Endodermal cell (in vitro differentiated cells): ENCODE measurements at regions not wholly inside any gene's neighbourhood (a gene's known extent, or its start where the extent isn't known, plus 50 kb on each side); places are given as distances from the start of the nearest gene placed in this dataset.

Source experiments
- DNase-seq: peaks from one replicate; pipeline ENCODE4 v3.0.0-alpha.2; 2017
- H3K27ac ChIP-seq: 2 replicates; pipeline ENCODE4 v1.5.1; 2013; ENCODE audit warnings: mild to moderate bottlenecking, low read depth, low read length, moderate library complexity
- H3K27me3 ChIP-seq: 2 replicates; pipeline ENCODE4 v1.6.1; 2013; ENCODE audit warnings: mild to moderate bottlenecking, low read length, moderate library complexity; ENCODE audit not compliant: insufficient read depth, control insufficient read depth, poor library complexity, severe bottlenecking
- H3K36me3 ChIP-seq: 2 replicates; pipeline ENCODE4 v1.7.0; 2013; ENCODE audit warnings: mild to moderate bottlenecking, low read length, moderate library complexity; ENCODE audit not compliant: control insufficient read depth, insufficient read depth
- H3K4me1 ChIP-seq: one replicate; pipeline ENCODE4 v1.7.0; 2013; ENCODE audit warnings: low read length; ENCODE audit not compliant: control insufficient read depth, insufficient read depth
- H3K4me3 ChIP-seq: 2 replicates; pipeline ENCODE4 v1.5.1; 2013; ENCODE audit warnings: mild to moderate bottlenecking, low read length, moderate library complexity
- H3K9ac ChIP-seq: 2 replicates; pipeline ENCODE4 v1.6.1; 2013; ENCODE audit warnings: mild to moderate bottlenecking, low read length, moderate library complexity; ENCODE audit not compliant: poor library complexity, severe bottlenecking; ENCODE audit errors: extremely low read depth
- H3K9me3 ChIP-seq: 2 replicates; pipeline ENCODE4 v1.6.1; 2013; ENCODE audit warnings: mild to moderate bottlenecking, low read length, moderate library complexity; ENCODE audit not compliant: control insufficient read depth
- H3K27ac Mint-ChIP-seq: 2 replicates; pipeline ENCODE4 v1.8.0; 2020; ENCODE audit warnings: mixed read lengths
- H3K27me3 Mint-ChIP-seq: 2 replicates; pipeline ENCODE4 v1.8.0; 2021; ENCODE audit warnings: mild to moderate bottlenecking, mixed read lengths; ENCODE audit not compliant: insufficient read depth
- H3K36me3 Mint-ChIP-seq: 2 replicates; pipeline ENCODE4 v1.8.0; 2020; ENCODE audit warnings: low read depth, mixed read lengths
- H3K4me1 Mint-ChIP-seq: 2 replicates; pipeline ENCODE4 v1.8.0; 2020; ENCODE audit warnings: mixed read lengths
- H3K4me3 Mint-ChIP-seq: 2 replicates; pipeline ENCODE4 v1.8.0; 2020; ENCODE audit warnings: mild to moderate bottlenecking, moderate library complexity, mixed read lengths
- H3K9me3 Mint-ChIP-seq: 2 replicates; pipeline ENCODE4 v1.8.0; 2020; ENCODE audit warnings: mild to moderate bottlenecking, mixed read lengths
- WGBS, 2 experiments: methylation state at CpG; one replicate each; pipeline versions ENCODE4 v1.1.5 to v1.1.7; 2013; ENCODE audit warnings: missing lambda C conversion rate in 2 of 2, mixed read lengths in 1 of 2; ENCODE audit not compliant: insufficient coverage in 1 of 2, insufficient read length in 1 of 2; 5-methylcytosine and 5-hydroxymethylcytosine counted together
- TF ChIP-seq, protein P1 (sequence below): fragments of 200-600 bp; sonication (generic); conservative IDR thresholded peaks from 2 replicates; pipeline ENCODE4 v1.5.0; 2021; ENCODE audit warnings: antibody characterized with exemption, mild to moderate bottlenecking

DNA sequence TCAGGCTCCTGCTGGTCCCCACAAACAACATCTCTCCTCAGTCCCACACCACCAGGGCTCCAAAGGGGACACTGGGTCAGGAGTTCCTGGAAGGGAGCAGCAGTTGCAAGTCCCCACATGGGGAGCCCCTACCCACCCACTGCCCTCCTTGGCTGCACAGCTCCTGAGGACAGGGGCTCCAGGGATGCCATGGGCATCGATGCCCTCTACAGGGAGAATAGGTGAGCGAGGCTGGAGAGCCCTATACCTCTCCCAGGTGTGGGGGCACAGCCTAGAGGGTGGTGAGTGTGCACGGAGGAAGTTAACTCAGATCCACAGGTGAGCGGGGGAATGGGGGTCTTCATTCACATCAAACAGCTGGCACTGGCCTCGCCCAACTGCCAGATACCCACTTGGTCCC, 141.2 kb upstream of the LINGO1 start:
- no peaks in the 10 kb centered on the region for H3K36me3 ChIP-seq
- WGBS, 2 experiments, result 67 to 82% methylated on average over 1 to 5 of the region's 5 CpGs
- H3K9me3 ChIP-seq, result no peaks in the 10 kb centered on the region
- no peak for DNase-seq
- no peak overlapping the region for H3K4me3 ChIP-seq
- Mint-ChIP-seq H3K4me3 (no peak overlapping the region), H3K27ac (no peak overlapping the region), H3K36me3 (no peaks in the 10 kb centered on the region), H3K27me3 (peaks cover 5% of the 10 kb centered on the region), H3K9me3 (peaks cover 9% of the 10 kb centered on the region), H3K4me1 (no peaks in the 10 kb centered on the region)
- TF ChIP-seq, protein P1, sequence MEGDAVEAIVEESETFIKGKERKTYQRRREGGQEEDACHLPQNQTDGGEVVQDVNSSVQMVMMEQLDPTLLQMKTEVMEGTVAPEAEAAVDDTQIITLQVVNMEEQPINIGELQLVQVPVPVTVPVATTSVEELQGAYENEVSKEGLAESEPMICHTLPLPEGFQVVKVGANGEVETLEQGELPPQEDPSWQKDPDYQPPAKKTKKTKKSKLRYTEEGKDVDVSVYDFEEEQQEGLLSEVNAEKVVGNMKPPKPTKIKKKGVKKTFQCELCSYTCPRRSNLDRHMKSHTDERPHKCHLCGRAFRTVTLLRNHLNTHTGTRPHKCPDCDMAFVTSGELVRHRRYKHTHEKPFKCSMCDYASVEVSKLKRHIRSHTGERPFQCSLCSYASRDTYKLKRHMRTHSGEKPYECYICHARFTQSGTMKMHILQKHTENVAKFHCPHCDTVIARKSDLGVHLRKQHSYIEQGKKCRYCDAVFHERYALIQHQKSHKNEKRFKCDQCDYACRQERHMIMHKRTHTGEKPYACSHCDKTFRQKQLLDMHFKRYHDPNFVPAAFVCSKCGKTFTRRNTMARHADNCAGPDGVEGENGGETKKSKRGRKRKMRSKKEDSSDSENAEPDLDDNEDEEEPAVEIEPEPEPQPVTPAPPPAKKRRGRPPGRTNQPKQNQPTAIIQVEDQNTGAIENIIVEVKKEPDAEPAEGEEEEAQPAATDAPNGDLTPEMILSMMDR, result no peak
- no peak overlapping the region for H3K9ac ChIP-seq
- no peak overlapping the region for H3K27ac ChIP-seq
- no peaks in the 10 kb centered on the region for H3K27me3 ChIP-seq
- H3K4me1 ChIP-seq, result no peaks in the 10 kb centered on the region

DNA sequence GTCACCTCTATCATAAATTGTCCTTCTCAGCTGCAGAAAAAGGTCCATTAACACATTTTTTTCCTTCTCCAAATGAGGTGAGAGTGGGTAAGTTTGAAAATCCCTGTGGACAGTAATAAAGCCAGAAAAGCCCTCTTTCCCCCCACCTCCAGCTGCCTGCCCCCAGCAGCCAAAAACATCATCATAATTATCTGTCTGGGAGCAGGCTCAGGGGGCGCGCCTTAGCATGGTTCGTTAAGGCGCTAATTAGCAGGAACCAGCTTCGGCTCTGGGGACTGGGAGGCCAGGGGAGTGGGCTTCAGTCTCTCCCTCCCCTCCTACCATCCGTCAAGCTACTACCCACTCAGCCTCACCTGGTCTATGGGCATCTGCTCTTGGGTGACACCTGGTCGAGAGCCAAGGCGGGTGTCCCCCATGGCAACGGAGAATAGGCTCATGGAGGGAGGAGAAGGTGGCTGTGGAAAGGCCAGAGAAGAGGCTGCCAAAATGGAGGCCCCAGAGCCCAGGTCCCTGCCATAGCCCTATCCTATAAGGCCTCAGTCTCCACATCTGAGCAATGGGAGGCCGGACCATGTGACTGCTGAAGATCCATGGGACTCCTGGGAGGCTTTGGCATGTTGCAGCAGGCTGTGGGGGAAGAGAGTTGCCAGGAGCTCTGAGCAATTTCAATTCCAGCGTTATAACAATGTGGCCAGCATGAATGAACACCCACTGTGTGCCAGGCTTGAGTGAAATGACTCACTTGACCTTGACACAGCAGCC, 140.1 kb upstream of the LINGO1 start:
- Mint-ChIP-seq H3K27ac (no peak overlapping the region), H3K36me3 (no peaks in the 10 kb centered on the region), H3K27me3 (no peaks in the 10 kb centered on the region), H3K9me3 (no peaks in the 10 kb centered on the region), H3K4me1 (peaks cover 8% of the 10 kb centered on the region), H3K4me3 (no peak overlapping the region)
- Histone ChIP-seq H3K4me3 (no peak overlapping the region), H3K4me1 (no peaks in the 10 kb centered on the region), H3K9ac (no peak overlapping the region), H3K27ac (no peak overlapping the region), H3K9me3 (no peaks in the 10 kb centered on the region), H3K27me3 (no peaks in the 10 kb centered on the region), H3K36me3 (no peaks in the 10 kb centered on the region)
- DNase-seq, result no peak
- 62 to 79% methylated on average over 4 to 11 of the region's 11 CpGs for WGBS, 2 experiments
- TF ChIP-seq, protein P1, result no peak

DNA sequence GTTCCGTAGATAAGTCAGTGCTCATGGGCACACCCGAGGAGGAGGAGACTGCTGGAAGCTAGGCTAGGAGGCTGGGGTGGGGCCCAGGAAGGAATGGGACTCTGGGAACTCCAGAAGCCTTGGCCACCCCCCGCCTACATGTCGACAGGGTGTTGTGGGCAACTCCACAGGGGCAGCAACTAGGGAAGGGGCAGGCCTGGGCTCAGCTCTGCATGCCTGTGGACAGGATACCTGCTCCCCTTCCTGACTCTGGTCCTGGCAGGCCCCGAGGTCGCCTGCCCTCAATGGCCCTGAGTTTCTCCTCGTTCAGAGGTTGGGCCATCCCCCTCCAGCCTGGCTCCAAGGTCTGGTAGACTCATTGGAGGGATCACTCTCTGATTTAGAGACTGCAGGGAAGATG, 138.9 kb upstream of the LINGO1 start:
- H3K9me3 ChIP-seq, result no peaks in the 10 kb centered on the region
- no peak overlapping the region for H3K4me3 ChIP-seq
- no peaks in the 10 kb centered on the region for H3K36me3 Mint-ChIP-seq
- H3K9me3 Mint-ChIP-seq, result no peaks in the 10 kb centered on the region
- H3K27ac ChIP-seq, result no peak overlapping the region
- no peak for DNase-seq
- peaks cover 13% of the 10 kb centered on the region for H3K4me1 Mint-ChIP-seq
- H3K27me3 Mint-ChIP-seq, result peaks cover 8% of the 10 kb centered on the region
- no peaks in the 10 kb centered on the region for H3K36me3 ChIP-seq
- no peak overlapping the region for H3K4me3 Mint-ChIP-seq
- 85 to 88% methylated on average over 5 to 7 of the region's 7 CpGs for WGBS, 2 experiments
- H3K27ac Mint-ChIP-seq, result no peak overlapping the region
- no peak overlapping the region for H3K9ac ChIP-seq
- peaks cover 7% of the 10 kb centered on the region for H3K27me3 ChIP-seq
- TF ChIP-seq, protein P1, result no peak
- H3K4me1 ChIP-seq, result no peaks in the 10 kb centered on the region
